Femur (tissue), 1 donor: ENCODE measurements at regions not wholly inside any gene's neighbourhood (a gene's known extent, or its start where the extent isn't known, plus 50 kb on each side); places are given as distances from the start of the nearest gene placed in this dataset.
"Not testable (repeated sequence)": the region's sequence is repeated elsewhere in the genome, so short reads cannot be mapped to it uniquely, and the experiment has no call there.

ENCODE experiments used
- DNase-seq: peaks from one replicate; pipeline ENCODE4 v3.0.0-alpha.2; 2017

DNA sequence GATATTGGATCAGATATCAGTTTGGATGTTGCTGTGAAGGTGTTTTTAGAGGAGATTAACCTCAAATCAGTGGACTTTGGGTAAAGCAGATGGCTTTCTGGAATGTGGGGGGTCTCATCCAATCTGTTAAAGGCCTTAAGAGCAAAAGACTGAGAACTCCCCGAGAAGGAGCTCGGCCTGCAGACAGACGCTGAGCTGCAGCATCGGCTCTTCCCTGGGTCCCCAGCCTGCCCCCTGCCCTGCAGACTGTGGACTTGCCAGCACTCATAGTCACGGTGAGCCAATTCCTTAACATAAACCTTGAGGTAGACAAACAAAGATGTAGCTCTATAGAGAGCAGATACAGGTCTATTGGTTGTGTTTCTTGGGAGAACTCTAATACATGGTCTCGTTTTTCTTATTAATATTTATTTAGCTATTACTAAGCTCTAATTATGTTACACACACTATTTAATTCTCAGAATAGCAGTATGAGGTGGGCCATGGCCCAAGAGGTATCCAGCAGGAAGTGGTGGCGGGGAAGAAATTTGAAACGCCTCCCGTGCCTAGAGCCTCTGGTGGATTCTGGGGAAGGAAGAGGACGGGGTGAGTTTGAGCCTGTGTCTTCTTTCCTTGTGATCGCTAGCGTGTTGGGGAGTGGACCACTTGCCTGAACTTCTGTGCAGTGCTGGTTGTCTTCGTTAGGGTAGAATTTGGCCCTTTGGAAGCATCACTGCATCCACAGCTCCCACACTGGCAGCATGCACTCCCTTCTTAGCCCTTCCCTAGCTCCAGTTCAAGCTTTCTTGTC, 305.3 kb downstream of the TEX29 start:
- DNase-seq = no peak

DNA sequence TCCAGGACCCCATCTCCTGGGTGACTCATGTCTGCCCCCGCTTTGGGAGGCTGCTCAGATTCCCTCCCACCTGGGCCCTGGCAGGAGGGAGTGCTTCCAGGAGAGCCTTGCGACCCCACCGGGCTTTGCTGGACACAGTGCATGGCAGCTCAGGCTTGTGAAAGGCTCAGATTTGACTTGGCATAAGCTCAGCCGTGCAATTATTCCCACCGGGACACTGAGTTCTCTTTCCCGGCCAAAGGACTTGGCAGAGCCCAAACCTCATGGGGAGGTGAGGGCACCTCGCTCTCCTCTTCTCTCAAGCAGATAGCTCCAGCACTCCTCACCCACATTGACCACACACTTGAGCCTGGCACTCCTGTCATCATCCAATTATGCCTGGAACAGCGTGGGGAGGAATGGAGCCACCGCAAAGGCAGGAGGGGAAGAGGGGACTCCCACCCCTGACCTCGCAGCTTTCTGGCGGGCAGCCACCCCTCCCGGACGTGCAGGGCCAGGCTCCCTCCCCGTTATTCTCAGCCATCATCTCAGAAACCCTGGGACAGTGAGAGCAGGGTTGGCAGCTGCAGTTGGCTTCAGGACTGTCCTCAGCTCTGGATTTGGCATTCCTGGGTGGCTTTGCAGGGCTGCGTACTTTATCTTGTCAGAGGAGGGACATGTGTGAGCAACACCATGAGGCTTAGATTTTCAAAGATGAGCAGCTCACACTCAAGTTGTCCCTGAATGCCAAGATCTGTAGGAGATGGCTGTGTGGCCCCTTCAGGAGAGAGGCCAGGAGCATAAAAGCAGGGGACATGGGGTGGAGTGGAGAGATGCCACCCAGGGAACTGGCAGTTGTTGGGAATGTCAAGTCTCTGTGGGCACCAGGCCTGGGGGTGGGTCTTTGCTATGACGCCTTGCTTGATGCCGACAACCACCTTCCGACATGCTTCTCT, 306.2 kb downstream of the TEX29 start:
- no peak for DNase-seq

DNA sequence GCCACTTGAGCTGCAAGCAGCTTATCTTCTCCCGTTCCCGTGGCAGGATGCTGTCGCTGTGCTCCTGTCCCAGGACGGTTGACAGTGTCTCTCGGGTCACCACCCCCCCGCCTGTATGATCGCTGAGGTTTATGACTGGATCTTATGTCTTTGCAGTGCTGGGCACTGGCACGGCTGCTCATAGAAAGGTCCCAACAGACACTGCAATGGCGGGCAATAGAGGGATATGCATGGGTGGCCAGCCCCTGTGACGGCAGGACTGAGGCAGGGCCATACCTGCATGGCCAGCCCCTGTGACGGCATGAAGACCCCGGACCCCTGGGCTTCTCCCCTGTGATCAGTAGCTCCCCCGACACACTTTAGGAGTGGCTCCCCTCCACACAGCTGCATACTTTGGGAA, 307.2 kb downstream of the TEX29 start:
- DNase-seq = no peak

DNA sequence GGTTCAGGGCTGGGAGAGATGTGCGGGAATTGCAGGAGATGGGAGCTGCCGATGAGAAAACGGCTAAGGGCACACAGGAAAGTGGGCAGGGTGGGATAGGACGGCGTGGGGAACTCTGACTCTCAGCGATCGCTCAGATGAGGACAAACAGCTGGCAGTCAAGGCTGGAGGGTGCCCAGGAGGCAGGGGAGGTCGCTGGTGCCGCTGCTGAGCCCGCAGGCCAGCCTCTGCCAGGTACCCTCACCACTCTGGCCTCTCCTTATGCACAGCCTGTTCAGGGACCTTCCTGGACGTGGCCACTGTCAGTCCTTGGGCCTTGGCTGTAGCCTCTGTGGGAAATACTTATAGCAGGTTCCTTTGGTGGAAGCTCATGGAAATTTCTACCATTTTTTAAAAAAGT, 308.6 kb downstream of the TEX29 start:
- DNase-seq = no peak

DNA sequence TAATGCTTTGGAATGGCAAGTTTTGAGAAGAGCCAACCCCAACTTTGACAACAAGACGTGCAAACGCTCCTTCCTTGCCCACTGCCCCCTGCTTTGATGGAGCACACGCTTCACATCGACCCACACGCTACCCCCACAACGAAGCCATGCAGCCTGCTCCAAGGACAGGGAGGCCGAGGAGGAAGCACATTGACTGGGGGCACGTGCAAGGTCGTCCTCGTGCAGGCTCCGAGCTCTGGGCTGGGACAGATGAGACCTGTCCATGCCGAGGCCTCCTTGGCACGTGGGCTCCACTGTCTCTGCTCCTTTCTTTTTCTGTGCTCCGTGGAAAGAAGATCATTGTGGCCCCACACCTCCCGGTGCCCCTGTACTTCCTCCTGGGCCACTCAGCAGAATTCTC, 309.0 kb downstream of the TEX29 start:
- no peak for DNase-seq

DNA sequence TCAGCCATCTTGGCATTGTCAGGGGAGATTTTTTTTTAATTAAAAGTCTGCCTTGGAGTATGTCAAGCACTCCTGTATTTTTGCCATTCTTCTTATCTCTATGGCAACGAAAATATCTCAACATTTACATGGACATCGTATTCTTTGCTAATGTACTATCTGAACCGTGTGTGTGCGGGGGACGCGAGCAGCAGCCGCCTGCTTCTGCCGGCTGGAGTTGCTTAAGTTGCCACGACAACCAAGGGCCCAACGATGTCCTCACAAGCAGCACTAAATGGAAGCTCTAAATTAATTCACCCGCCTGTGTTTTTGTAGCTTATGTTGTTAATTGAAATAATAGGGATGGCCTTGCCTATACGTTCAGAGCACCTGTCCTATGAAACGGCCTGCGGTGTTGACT, 309.5 kb downstream of the TEX29 start:
- no peak for DNase-seq

DNA sequence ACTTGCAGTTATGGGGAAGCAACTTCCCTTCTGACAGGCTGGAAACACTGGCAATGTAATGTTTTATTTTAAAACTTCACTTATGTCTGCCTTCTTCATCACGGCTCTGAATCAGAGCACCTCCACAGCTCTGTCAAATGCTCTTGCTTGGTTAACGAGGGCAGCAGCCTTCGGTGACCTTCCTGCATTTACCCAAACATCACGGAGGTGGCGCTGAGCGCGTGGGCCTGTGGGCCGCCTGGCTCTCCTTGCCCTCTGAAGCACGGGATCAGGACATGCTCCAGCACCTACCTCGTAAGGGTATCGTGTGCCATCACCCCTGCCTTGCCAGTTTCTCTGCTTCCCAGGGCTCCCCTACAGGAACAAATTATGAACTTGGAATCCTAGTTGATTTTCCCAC, 310.0 kb downstream of the TEX29 start:
- DNase-seq = no peak

DNA sequence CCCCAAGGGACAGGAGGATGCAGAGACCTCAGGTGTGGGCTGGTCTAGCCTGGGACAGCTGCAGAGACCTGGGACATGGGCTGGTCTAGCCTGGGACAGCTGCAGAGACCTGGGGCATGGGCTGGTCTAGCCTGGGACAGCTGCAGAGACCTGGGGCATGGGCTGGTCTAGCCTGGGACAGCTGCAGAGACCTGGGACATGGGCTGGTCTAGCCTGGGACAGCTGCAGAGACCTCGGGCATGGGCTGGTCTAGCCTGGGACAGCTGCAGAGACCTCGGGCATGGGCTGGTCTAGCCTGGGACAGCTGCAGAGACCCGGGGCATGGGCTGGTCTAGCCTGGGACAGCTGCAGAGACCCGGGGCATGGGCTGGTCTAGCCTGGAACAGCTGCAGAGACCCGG, 310.8 kb downstream of the TEX29 start:
- not testable (repeated sequence) for DNase-seq

DNA sequence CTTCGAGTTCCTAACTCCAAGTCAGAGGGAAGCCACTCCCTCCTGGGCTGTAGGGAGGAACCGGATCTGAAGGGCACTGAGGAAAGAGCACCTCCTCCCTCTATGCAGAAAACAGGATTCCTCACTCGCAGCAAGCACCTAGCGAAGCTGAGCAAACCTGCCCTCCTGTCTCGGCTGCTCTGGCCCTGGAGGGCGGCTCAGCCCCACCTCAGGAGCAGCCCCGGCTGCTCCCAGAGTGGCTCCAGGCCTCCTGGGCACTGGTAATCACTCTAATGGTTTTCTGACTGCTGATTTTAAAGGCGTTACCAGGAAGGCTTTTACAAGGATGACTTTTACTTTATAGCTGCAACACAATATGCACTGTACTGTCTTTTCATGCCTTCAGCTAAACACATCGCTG, 312.5 kb downstream of the TEX29 start:
- DNase-seq = no peak

DNA sequence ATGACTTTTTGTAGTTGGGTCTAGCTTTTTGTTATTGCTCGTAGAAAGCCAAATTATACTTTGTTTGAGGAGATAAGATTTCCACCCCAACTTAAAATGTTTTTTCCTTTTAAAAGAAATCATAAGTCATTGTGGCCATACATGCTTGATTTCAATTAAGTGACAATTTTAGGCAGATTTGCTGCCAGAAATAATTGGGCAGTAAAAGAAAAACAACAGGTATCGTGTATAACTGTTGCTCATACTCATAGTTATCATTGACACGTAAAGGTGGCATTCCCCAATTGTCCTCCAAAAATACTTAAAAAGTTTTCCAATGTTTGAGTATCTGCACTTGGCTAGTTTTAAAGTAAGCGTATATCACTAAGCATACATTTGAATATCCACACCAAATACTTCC, 313.0 kb downstream of the TEX29 start:
- DNase-seq = no peak

DNA sequence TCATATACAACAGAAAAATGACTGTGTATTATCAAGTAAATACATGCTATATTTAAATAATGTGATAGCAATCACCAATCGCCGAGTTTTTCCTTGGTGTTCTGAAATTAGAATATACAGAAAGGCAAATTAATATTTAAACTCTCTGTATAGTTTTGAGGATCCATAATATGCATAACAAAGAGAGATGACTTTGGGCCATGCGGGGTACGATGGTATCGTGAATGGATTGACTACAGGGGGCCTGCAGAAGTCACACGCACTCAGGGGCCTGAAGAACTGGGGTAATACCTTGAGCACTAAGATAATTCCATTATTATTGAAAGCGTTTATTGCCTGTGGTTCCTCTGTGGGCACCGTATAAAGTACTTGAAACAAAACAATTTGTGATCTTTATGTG, 314.0 kb downstream of the TEX29 start:
- DNase-seq = no peak

DNA sequence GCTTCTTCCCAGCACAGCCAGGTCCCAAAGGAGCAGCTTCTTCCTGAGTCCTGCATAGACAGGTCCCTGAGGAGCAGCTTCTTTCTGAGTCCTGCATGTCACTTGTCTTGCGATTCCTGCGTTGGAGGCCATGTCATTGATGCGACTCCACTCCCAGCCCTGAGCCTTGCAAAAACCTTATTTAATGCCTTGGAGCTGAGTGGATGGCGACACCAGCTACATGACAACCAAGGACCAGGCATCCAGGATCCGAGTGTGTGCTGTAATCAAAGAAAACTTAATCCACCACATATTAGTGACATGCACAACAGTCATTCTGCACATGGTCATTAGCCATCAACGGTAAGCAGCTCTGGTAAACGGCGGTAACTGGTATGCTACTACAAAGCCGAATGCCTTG, 315.8 kb downstream of the TEX29 start:
- no peak for DNase-seq

DNA sequence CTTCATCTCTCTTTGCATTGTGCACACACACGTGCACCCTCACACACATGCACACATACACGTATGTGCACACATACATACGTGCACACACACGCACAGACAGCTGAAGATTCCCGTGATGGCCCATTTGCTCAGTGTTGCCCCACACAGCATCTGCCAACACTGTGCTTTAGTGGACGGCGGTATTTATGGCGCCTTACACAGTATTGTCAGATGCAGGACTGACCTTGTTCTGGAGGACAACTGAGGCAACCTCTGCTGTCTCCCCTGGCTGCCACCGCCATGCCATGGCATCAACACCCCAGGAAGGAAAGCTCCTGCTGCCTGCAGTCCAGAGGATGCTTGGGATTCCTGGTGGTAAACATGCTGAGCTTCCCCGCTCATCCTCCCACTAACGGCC, 316.4 kb downstream of the TEX29 start:
- DNase-seq = no peak

DNA sequence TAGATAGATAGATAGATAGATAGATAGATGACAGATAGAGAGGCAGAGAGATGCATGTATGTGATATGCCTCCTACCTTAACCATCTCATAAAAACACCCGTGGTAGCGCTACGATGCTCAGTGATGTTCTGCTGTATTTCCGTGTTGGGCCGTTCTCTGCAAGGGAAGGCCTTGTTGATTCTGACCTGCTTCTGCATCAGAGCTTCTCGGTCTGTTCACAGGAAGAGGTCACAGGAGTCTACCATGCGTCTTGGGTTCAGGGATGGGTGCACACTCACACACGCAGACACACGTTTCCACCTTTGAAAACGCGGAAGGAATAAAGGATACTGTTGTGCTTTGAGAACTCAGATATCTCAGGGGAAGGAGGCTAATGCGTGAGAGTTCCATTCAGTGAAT, 316.9 kb downstream of the TEX29 start:
- DNase-seq = no peak

DNA sequence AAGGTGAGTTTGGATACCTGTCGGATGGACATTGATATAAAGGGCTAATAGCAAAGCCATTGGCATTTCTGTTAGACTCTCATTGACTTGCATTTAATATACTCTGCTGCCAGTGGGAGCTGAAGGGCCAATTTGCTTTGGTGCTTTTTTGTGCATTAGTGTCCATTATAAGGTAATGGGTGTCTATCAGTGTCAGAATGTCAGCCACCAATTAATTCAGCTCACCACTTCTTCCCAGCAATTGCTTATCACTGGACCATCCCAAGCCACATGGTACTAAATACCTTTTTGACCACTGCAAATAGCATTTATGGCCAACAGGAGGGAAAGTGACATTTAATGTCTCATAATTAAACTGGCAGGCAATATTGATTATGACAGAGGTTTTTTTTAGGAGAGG, 317.8 kb downstream of the TEX29 start:
- no peak for DNase-seq

DNA sequence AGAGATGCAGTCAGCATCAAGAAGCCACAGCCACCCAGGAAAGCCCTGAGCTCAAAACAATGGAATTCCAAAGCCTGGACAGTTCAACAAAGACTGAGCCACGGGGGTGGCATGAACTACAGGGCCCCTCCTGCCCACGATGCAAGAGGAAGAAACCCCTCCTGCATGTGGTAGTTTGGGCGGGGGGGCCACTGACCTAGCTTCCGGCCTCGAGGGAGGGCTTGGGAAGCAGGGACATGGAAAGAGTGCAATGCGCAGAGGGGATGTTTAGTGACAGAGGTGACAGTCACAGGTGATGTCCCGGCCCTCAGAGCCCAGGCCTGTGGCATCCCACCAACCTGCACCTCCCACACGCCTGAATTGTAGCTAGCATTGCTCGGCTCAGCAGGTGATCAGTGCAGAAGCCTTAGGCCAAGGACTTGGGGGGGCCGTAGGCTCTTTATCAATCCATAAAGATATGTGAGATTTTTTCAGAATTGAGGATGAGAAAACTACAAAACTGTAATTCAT, 318.8 kb downstream of the TEX29 start:
- no peak for DNase-seq

DNA sequence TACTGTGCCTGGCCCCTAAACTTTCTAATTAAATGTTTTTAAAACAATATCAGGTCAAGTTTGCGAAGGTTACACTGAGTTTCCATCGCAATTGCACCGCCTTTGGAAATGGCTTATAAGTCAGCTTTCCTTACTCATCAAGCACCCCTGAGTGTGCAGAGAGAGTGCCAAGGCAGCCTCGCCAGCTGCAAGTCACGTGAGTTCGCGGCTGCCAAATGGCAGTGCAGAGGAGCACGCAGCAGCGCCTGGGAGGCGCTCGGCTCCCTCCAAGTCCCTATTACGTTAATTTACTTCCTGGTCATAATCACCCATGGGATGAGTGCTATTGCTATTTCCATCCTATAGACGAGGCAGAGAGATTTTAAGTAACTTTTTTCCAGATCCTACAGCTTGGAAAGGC, 319.6 kb downstream of the TEX29 start:
- peak; percentile 76 for DNase-seq

DNA sequence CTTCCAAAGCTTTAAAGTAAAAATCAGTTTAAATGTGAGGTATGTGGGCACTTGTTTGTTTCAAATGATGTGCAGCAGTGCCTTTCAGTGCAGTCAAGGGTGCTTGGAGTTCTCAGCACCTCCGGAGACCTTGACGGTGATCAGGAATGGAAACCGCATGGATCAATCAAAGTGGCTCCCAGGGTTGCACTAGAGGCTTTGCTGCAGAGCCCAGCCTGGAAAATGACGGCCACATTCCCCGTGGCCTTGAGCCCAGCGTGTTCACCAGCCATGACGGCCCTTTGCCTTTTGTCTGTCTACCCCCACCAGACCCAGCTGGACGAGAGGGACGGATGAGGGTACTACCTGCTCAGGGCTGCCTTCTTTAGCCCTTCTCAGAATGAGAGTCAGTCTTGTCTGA, 320.0 kb downstream of the TEX29 start:
- no peak for DNase-seq

DNA sequence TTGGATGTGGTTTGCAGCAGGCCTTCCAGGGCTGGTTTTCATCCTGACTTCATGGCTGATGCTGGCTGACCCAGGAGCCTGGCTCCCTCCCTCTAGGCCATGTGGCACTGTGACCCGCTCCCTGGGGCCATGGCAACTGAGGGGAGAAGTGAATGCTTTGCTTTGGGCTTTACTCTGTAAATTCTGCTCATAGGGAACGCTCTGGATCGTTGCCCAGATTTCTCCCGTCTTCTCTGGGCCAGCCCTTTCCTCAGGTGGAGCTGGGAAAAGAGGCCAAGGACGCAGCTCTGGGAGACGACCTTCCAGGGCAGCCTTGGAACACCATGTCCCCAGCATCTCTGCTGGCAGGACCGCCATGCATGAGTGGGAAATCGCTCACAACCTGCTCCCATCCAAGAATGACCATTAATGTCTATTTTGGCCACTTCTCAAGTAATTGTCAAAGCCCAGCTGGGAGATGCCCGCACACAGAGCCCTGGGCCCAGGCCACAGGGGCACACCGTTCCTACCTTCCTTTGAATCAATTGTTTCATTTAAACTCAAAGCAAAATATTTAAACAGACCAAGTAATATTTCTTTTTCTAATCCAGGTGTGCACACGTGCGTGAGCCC, 321.8 kb downstream of the TEX29 start:
- no peak for DNase-seq

DNA sequence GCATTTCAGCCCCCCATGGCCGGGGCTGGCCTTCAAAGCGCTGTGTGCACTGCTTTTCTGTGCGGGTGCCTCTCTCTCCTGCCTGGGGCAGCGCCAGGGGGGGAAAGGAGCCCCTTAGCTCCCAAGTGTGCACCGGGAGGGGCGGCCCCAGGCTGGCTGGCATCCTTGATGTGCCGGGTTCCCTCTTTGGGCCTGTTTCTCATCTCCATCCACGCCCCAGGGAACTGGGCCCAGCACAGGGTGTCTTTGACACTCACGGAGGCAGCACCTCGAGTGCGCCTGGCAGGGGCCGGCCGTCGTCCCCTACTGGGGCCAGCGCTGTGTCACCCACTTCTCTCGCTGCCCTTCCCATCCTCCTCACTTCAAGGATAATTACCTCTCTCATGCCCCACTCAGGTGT, 324.3 kb downstream of the TEX29 start:
- DNase-seq = no peak

DNA sequence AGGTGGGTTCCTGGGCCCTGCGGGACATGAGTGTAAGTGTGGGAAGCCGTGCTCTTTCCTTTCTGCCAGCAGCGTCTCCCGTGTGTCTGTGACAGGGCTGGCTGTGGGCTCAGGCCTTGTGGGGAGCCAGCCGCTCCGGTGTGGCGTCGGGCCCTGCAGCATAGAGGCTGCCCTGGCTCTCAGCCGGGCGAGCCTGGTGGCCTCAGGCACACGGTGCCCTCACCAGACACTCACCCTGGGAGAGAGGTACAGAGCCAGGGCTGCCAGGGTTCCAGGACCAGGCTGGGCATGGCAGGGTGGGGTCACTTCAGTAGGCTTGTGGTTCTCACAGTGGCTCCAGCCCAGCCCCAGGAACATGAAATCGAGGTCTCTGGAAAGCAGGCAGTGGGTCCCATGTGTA, 324.8 kb downstream of the TEX29 start:
- DNase-seq = no peak

DNA sequence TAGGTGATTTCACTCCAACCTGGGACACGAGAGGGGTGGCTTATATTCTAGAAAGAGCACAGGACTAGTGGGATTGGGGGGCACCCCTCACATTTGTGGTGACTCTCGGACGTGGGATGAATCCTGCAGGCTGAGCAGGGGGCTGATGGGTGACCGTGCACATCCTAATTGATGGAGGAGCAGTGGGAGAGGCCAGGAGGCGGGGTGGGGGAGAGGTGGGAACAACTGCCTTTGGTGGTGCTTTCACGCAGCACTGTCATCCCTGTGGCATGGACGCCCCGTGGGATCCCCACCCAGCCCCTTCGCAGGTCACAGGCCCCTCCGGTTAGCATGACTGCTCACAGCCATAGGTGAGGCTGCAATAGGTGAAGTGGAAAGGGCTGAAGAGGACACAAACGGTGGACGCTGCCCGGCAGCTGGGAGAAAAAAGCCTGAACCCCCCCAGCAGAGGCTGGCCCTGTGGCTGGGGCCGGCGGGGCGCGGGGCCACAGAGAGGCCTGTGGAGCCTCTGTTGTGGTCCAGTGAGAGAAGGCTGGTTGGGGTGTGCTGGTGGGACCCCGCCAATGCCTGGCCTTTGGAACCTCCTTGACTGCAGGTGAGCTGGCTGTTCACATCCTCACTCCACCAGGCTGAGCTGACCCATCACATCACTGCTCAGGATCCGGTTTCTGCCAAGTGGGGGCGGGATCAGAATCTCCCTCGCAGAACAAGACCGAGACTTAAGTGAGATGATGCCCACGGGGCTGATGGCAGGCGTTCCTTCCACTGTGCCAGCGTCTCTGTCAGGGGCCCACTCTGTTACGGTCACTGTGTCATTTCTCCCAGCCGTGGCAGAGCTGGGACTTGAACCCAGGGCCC, 325.4 kb downstream of the TEX29 start:
- no peak for DNase-seq

DNA sequence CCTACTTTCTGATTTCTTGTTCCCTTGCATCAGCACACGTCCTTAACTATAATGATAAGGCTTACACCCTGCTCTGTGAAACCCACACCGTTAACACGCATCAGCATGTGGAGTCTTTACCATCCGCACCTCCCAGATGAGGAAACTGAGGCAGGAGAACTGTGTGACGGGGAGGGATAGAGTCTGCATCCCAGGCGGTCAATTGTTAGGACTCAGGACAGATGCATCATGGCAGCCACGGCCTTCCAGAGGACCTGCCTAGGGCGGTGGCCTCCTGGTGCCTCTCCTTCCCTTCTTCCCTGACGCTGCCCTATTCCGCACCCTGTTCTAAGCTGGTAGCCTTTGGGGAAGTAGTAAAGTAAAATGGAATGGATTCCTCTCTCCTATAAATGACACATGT, 326.0 kb downstream of the TEX29 start:
- no peak for DNase-seq
